Hepatocyte (in vitro differentiated cells): ENCODE measurements at regions not wholly inside any gene's neighbourhood (a gene's known extent, or its start where the extent isn't known, plus 50 kb on each side); places are given as distances from the start of the nearest gene placed in this dataset.
"Not testable (repeated sequence)": the region's sequence is repeated elsewhere in the genome, so short reads cannot be mapped to it uniquely, and the experiment has no call there.

ENCODE experiments used
- DNase-seq: peaks from one replicate; pipeline ENCODE4 v3.0.0-alpha.2; 2016; ENCODE audit warnings: low spot score
- H2AFZ ChIP-seq: fragments of 200-600 bp; sonication (generic); 2 replicates; pipeline ENCODE4 v1.6.0; 2016; ENCODE audit warnings: antibody characterized with exemption, mild to moderate bottlenecking
- H3K27ac ChIP-seq: fragments of 200-600 bp; sonication (generic); 2 replicates; pipeline ENCODE4 v1.5.1; 2016; ENCODE audit warnings: mild to moderate bottlenecking
- H3K27me3 ChIP-seq: fragments of 200-600 bp; sonication (generic); 2 replicates; pipeline ENCODE4 v1.6.1; 2016
- H3K36me3 ChIP-seq: fragments of 200-600 bp; sonication (generic); replicated peaks from 2 replicates; pipeline ENCODE4 v1.5.1; 2016; ENCODE audit warnings: low read depth; ENCODE audit not compliant: insufficient read depth
- H3K4me1 ChIP-seq: fragments of 200-600 bp; sonication (generic); 2 replicates; pipeline ENCODE4 v1.5.1; 2016; ENCODE audit warnings: mild to moderate bottlenecking, moderate library complexity; ENCODE audit not compliant: insufficient read depth
- H3K4me2 ChIP-seq: fragments of 200-600 bp; sonication (generic); 2 replicates; pipeline ENCODE4 v1.6.0; 2016
- H3K4me3 ChIP-seq: fragments of 200-600 bp; sonication (generic); 2 replicates; pipeline ENCODE4 v1.5.1; 2016; ENCODE audit warnings: mild to moderate bottlenecking
- H3K79me2 ChIP-seq: fragments of 200-600 bp; sonication (generic); 2 replicates; pipeline ENCODE4 v1.6.0; 2017; ENCODE audit warnings: mild to moderate bottlenecking
- H3K9me2 ChIP-seq: fragments of 200-600 bp; sonication (generic); replicated peaks from 2 replicates; pipeline ENCODE4 v1.6.0; 2017; ENCODE audit warnings: mild to moderate bottlenecking; ENCODE audit not compliant: insufficient read depth
- H3K9me3 ChIP-seq: fragments of 200-600 bp; sonication (generic); 2 replicates; pipeline ENCODE4 v1.5.1; 2016; ENCODE audit warnings: low read depth, mild to moderate bottlenecking
- H4K20me1 ChIP-seq: fragments of 200-600 bp; sonication (generic); 2 replicates; pipeline ENCODE4 v1.6.0; 2016; ENCODE audit warnings: mild to moderate bottlenecking; ENCODE audit not compliant: insufficient read depth, poor library complexity, severe bottlenecking
- CTCF ChIP-seq: fragments of 200-600 bp; sonication (generic); IDR thresholded peaks from 2 replicates; pipeline ENCODE4 v1.5.1; 2016; ENCODE audit warnings: antibody characterized with exemption, mild to moderate bottlenecking; ENCODE audit not compliant: poor library complexity
- EZH2 ChIP-seq: fragments of 200-600 bp; sonication (generic); IDR thresholded peaks from 2 replicates; pipeline ENCODE4 v1.6.1; 2016; ENCODE audit warnings: antibody characterized with exemption, mild to moderate bottlenecking, borderline replicate concordance
- EZH2phosphoT487 ChIP-seq: fragments of 200-600 bp; sonication (generic); IDR thresholded peaks from one replicate; pipeline ENCODE4 v1.6.1; 2018; ENCODE audit warnings: antibody characterized with exemption, mild to moderate bottlenecking, low read depth, moderate library complexity; ENCODE audit not compliant: unreplicated experiment, severe bottlenecking
- WGBS: methylation state at CpG from one replicate; pipeline ENCODE4 v1.1.6; 2016; ENCODE audit warnings: low lambda C conversion rate; ENCODE audit errors: missing lambda C conversion rate; 5-methylcytosine and 5-hydroxymethylcytosine counted together

- TF ChIP-seq EZH2 (no peak), EZH2phosphoT487 (no peak), CTCF (no peak)
- no peaks in the 10 kb centered on the region for H3K36me3 ChIP-seq
- no peak overlapping the region for H3K27ac ChIP-seq
- no peak overlapping the region for H3K4me2 ChIP-seq
- no peaks in the 10 kb centered on the region for H3K9me2 ChIP-seq
- WGBS: 96% methylated on average over 3 of the region's 3 CpGs
- no peaks in the 10 kb centered on the region for H3K9me3 ChIP-seq
- H3K27me3 ChIP-seq: no peaks in the 10 kb centered on the region
- no peaks in the 10 kb centered on the region for H4K20me1 ChIP-seq
- H3K79me2 ChIP-seq: no peaks in the 10 kb centered on the region
- H3K4me1 ChIP-seq: no peaks in the 10 kb centered on the region
- H2AFZ ChIP-seq: no peak overlapping the region
- DNase-seq: no peak
- no peak overlapping the region for H3K4me3 ChIP-seq
These were observed 647.7 kb upstream of the ITGA1 start for GRCh38 chr5:52139888-52140615.

GRCh38 chr5:52148679-52149078 is 639.0 kb upstream of the ITGA1 start:
- no peaks in the 10 kb centered on the region for H3K27me3 ChIP-seq
- H3K9me2 ChIP-seq: no peaks in the 10 kb centered on the region
- H3K9me3 ChIP-seq: no peaks in the 10 kb centered on the region
- H3K79me2 ChIP-seq: no peaks in the 10 kb centered on the region
- no peak overlapping the region for H3K27ac ChIP-seq
- H3K4me3 ChIP-seq: no peak overlapping the region
- no peak overlapping the region for H2AFZ ChIP-seq
- DNase-seq: no peak
- no peaks in the 10 kb centered on the region for H4K20me1 ChIP-seq
- no peaks in the 10 kb centered on the region for H3K36me3 ChIP-seq
- no peak for TF ChIP-seq EZH2phosphoT487
- TF ChIP-seq CTCF: no peak
- TF ChIP-seq EZH2: no peak
- no peaks in the 10 kb centered on the region for H3K4me1 ChIP-seq
- H3K4me2 ChIP-seq: no peak overlapping the region

- Histone ChIP-seq H3K4me3 (no peak overlapping the region), H3K27ac (no peak overlapping the region), H3K36me3 (no peaks in the 10 kb centered on the region), H2AFZ (no peak overlapping the region), H3K79me2 (no peaks in the 10 kb centered on the region), H3K9me3 (no peaks in the 10 kb centered on the region), H3K4me2 (no peak overlapping the region), H3K27me3 (no peaks in the 10 kb centered on the region), H3K9me2 (no peaks in the 10 kb centered on the region), H3K4me1 (no peaks in the 10 kb centered on the region), H4K20me1 (no peaks in the 10 kb centered on the region)
- TF ChIP-seq EZH2: no peak
- no peak for TF ChIP-seq EZH2phosphoT487
- no peak for TF ChIP-seq CTCF
- peak; percentile 5 for DNase-seq
- 35% methylated on average over 1 of the region's 1 CpG for WGBS
These were observed 637.2 kb upstream of the ITGA1 start for GRCh38 chr5:52150501-52150900.

GRCh38 chr5:52156809-52157208 is 630.9 kb upstream of the ITGA1 start:
- not testable (repeated sequence) for H2AFZ ChIP-seq, DNase-seq

GRCh38 chr5:52165806-52166205 is 621.9 kb upstream of the ITGA1 start:
- not testable (repeated sequence) for H3K9me3 ChIP-seq, H3K27me3 ChIP-seq, H2AFZ ChIP-seq, H3K27ac ChIP-seq, DNase-seq, H3K4me3 ChIP-seq, H3K4me1 ChIP-seq, H3K4me2 ChIP-seq, H3K36me3 ChIP-seq, H4K20me1 ChIP-seq, H3K79me2 ChIP-seq, H3K9me2 ChIP-seq
- WGBS: 90% methylated on average over 3 of the region's 3 CpGs

More at GRCh38 chr5:52156809-52157208, 630.9 kb upstream of the ITGA1 start:
- not testable (repeated sequence) for H4K20me1 ChIP-seq, H3K79me2 ChIP-seq, H3K27me3 ChIP-seq, H3K36me3 ChIP-seq, H3K4me2 ChIP-seq, H3K9me3 ChIP-seq, H3K4me3 ChIP-seq, H3K9me2 ChIP-seq, H3K4me1 ChIP-seq, H3K27ac ChIP-seq
- 81% methylated on average over 2 of the region's 2 CpGs for WGBS
